ENCODE measurements at regions not wholly inside any gene's neighbourhood (a gene's known extent, or its start where the extent isn't known, plus 50 kb on each side); places are given as distances from the start of the nearest gene placed in this dataset.
A peak's percentile ranks its signal among the peaks of the same experiment; 100 is the strongest.

DNA sequence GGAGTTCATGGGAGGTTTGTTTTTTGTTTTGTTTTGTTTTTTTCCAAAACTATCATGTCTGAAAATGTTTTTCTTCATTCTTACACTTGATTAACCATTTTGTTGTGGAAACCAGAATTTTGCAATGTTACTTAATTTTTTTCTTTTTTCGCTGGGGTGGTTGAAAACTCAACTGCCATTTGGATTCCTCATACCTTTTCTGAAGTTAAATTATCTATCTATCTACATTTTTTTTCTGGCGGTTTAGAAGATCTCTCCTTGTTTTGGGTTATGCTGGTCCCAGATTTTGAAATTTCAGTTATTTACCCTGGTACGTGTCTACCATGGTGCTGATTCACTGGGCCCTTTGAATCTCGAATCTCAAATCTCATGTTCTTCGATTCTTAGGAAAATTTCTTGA, 316.2 kb upstream of the SMARCA2 start:
- no peaks in the 10 kb centered on the region for H3K27me3 ChIP-seq (ENCODE audit: control insufficient read depth, extremely low read depth, insufficient read depth, low read length)
- H3K9ac ChIP-seq (ENCODE audit: control insufficient read depth, extremely low read depth, insufficient read depth, low read length): no peak overlapping the region
- no peaks in the 10 kb centered on the region for H4K20me1 ChIP-seq (ENCODE audit: control insufficient read depth, extremely low read depth, insufficient read depth, low read length)
- H3K4me1 ChIP-seq (ENCODE audit: control insufficient read depth, extremely low read depth, insufficient read depth, low read length): no peaks in the 10 kb centered on the region
- H2AFZ ChIP-seq (ENCODE audit: control insufficient read depth, low read length): no peak overlapping the region
- H3K9me3 ChIP-seq (ENCODE audit: control insufficient read depth, low read depth, low read length): no peaks in the 10 kb centered on the region
- TF ChIP-seq EZH2 (IDR thresholded peaks at IDR 0.05; ENCODE audit: low read length): no peak
- TF ChIP-seq, protein P1, sequence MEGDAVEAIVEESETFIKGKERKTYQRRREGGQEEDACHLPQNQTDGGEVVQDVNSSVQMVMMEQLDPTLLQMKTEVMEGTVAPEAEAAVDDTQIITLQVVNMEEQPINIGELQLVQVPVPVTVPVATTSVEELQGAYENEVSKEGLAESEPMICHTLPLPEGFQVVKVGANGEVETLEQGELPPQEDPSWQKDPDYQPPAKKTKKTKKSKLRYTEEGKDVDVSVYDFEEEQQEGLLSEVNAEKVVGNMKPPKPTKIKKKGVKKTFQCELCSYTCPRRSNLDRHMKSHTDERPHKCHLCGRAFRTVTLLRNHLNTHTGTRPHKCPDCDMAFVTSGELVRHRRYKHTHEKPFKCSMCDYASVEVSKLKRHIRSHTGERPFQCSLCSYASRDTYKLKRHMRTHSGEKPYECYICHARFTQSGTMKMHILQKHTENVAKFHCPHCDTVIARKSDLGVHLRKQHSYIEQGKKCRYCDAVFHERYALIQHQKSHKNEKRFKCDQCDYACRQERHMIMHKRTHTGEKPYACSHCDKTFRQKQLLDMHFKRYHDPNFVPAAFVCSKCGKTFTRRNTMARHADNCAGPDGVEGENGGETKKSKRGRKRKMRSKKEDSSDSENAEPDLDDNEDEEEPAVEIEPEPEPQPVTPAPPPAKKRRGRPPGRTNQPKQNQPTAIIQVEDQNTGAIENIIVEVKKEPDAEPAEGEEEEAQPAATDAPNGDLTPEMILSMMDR (optimal IDR thresholded peaks at IDR 0.05 in 1 of 3, IDR thresholded peaks at IDR 0.05 in 1 of 3, conservative IDR thresholded peaks at IDR 0.05 in 1 of 3; ENCODE audit: extremely low read depth in 1 of 3, insufficient read depth in 2 of 3, low read length in 3 of 3): no peak
- dilution Hi-C loops (cut with MboI; ENCODE audit: extremely low pct_ligation_motif_present, low sequenced_read_pairs): no loop called here
- DNase-seq (ENCODE audit: low read depth, low spot score) (no peak), FAIRE-seq (no peak)
- no peak overlapping the region for H3K4me3 ChIP-seq (ENCODE audit: control insufficient read depth in 2 of 3, extremely low read depth in 1 of 3, insufficient read depth in 2 of 3, low read depth in 1 of 3, low read length in 3 of 3)
- no peaks in the 10 kb centered on the region for H3K9me1 ChIP-seq (ENCODE audit: control insufficient read depth, extremely low read depth, insufficient read depth, low read length)
- H3K79me2 ChIP-seq (ENCODE audit: control insufficient read depth, insufficient read depth, low read length): no peaks in the 10 kb centered on the region
- H3K4me2 ChIP-seq (ENCODE audit: control insufficient read depth, extremely low read depth, insufficient read depth, low read depth, low read length): no peak overlapping the region
- H3K27ac ChIP-seq (ENCODE audit: control insufficient read depth, insufficient read depth, low read length): no peak overlapping the region
- H3K36me3 ChIP-seq (ENCODE audit: control insufficient read depth in 2 of 2, extremely low read depth in 1 of 2, insufficient read depth in 2 of 2, low read length in 2 of 2): no peaks in the 10 kb centered on the region

DNA sequence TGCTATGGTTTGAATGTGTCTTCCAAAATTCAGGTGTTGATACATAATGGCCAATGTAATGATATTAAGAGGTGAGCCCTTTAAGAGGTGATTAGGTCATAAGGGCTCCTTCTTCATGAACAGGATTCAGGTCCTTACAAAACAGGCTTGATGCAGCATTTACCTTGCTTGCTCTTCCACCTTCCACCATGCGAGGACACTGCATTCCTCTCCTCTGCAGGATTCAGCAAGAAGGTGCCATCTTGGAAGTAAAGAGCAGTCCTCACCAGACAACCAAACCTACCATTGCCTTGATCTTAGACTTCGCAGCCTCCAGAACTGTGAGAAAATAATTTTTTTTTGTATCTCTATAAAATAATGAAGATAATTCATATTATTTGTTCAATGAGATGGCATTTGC, 314.0 kb upstream of the SMARCA2 start:
- Histone ChIP-seq H3K4me3 (ENCODE audit: control insufficient read depth in 2 of 3, extremely low read depth in 1 of 3, insufficient read depth in 2 of 3, low read depth in 1 of 3, low read length in 3 of 3) (no peak overlapping the region), H2AFZ (ENCODE audit: control insufficient read depth, low read length) (no peak overlapping the region), H3K79me2 (ENCODE audit: control insufficient read depth, insufficient read depth, low read length) (no peaks in the 10 kb centered on the region), H3K9ac (ENCODE audit: control insufficient read depth, extremely low read depth, insufficient read depth, low read length) (no peak overlapping the region), H3K36me3 (ENCODE audit: control insufficient read depth in 2 of 2, extremely low read depth in 1 of 2, insufficient read depth in 2 of 2, low read length in 2 of 2) (no peaks in the 10 kb centered on the region), H3K9me1 (ENCODE audit: control insufficient read depth, extremely low read depth, insufficient read depth, low read length) (no peaks in the 10 kb centered on the region), H3K9me3 (ENCODE audit: control insufficient read depth, low read depth, low read length) (no peaks in the 10 kb centered on the region), H3K27ac (ENCODE audit: control insufficient read depth, insufficient read depth, low read length) (no peak overlapping the region), H3K4me1 (ENCODE audit: control insufficient read depth, extremely low read depth, insufficient read depth, low read length) (no peaks in the 10 kb centered on the region), H3K4me2 (ENCODE audit: control insufficient read depth, extremely low read depth, insufficient read depth, low read depth, low read length) (no peak overlapping the region), H3K27me3 (ENCODE audit: control insufficient read depth, extremely low read depth, insufficient read depth, low read length) (no peaks in the 10 kb centered on the region), H4K20me1 (ENCODE audit: control insufficient read depth, extremely low read depth, insufficient read depth, low read length) (no peaks in the 10 kb centered on the region)
- FAIRE-seq (no peak), DNase-seq (ENCODE audit: low read depth, low spot score) (no peak)
- dilution Hi-C loops (cut with MboI; ENCODE audit: extremely low pct_ligation_motif_present, low sequenced_read_pairs): no loop called here
- TF ChIP-seq, protein P1 (optimal IDR thresholded peaks at IDR 0.05 in 1 of 3, IDR thresholded peaks at IDR 0.05 in 1 of 3, conservative IDR thresholded peaks at IDR 0.05 in 1 of 3; ENCODE audit: extremely low read depth in 1 of 3, insufficient read depth in 2 of 3, low read length in 3 of 3): peak in 2 of 3 experiments; percentile 11 to 14
- no peak for TF ChIP-seq EZH2 (IDR thresholded peaks at IDR 0.05; ENCODE audit: low read length)
